ENCODE measurements at regions not wholly inside any gene's neighbourhood (a gene's known extent, or its start where the extent isn't known, plus 50 kb on each side); places are given as distances from the start of the nearest gene placed in this dataset.

DNA sequence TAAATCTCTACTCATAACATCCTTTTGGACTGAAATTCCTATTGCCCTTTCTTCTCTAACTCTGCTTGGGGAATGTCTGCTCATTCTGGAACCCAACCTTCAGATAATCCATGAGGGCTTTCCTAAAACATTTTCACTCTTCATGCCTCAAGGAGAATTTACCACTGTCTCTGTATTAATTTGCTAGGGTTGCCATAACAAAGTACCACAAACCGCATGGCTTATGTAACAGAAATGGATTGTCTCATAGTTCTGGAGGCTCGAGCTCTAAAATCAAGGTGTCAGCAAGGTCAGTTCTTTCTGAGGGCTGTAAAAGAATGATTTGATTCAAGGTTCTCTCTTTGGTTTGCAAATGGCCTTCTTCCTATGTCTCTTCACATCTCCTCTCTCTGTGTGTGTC is 209.7 kb downstream of the LACC1 start:
- TF ChIP-seq BHLHE40 (IDR thresholded peaks at IDR 0.05; ENCODE audit: borderline replicate concordance) = no peak
- no peak for TF ChIP-seq FOXM1 (IDR thresholded peaks at IDR 0.05; ENCODE audit: borderline replicate concordance)
- no peak for TF ChIP-seq SP1 (IDR thresholded peaks at IDR 0.05)
- no peak for TF ChIP-seq TARDBP (IDR thresholded peaks at IDR 0.05)
- TF ChIP-seq ZNF384 (IDR thresholded peaks at IDR 0.05) = no peak
- TF ChIP-seq SUZ12 (IDR thresholded peaks at IDR 0.05) = no peak
- TF ChIP-seq, protein P1, sequence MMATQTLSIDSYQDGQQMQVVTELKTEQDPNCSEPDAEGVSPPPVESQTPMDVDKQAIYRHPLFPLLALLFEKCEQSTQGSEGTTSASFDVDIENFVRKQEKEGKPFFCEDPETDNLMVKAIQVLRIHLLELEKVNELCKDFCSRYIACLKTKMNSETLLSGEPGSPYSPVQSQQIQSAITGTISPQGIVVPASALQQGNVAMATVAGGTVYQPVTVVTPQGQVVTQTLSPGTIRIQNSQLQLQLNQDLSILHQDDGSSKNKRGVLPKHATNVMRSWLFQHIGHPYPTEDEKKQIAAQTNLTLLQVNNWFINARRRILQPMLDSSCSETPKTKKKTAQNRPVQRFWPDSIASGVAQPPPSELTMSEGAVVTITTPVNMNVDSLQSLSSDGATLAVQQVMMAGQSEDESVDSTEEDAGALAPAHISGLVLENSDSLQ (IDR thresholded peaks at IDR 0.05) = no peak
